Lower leg skin (tissue), 4 donors: ENCODE measurements at regions not wholly inside any gene's neighbourhood (a gene's known extent, or its start where the extent isn't known, plus 50 kb on each side); places are given as distances from the start of the nearest gene placed in this dataset.

Experiments
- DNase-seq, 2 donors: peaks; one replicate each; pipeline ENCODE4 v3.0.0-alpha.2; 2019; ENCODE audit warnings: low spot score in 2 of 2
- H3K4me3 ChIP-seq: fragments of 200-600 bp; sonication (generic); 2 replicates; pipeline ENCODE4 v1.5.1; 2017; ENCODE audit warnings: mild to moderate bottlenecking, low read depth; ENCODE audit not compliant: poor library complexity, severe bottlenecking
- POLR2A ChIP-seq, 2 donors: fragments of 450-650 bp; IDR thresholded peaks; one replicate each; pipeline ENCODE4 v1.6.1; 2016 to 2017; ENCODE audit warnings: antibody characterized with exemption in 2 of 2, mild to moderate bottlenecking in 1 of 2, moderate library complexity in 1 of 2
- WGBS, 2 donors: methylation state at CpG; one replicate each; pipeline ENCODE4 v1.1.5; 2018; 5-methylcytosine and 5-hydroxymethylcytosine counted together
- intact Hi-C: fragments of 100-400 bp; cut with DNase I; formaldehyde crosslinking; loops from one replicate; pipeline ENCODE4 v1.15.0; 2023; ENCODE audit warnings: low total_unique reads
- TF ChIP-seq, protein P1 (sequence below), 3 donors: fragments of 450-650 bp; IDR thresholded peaks; one replicate each; pipeline ENCODE4 v1.5.1; 2016; ENCODE audit warnings: antibody characterized with exemption in 3 of 3, mild to moderate bottlenecking in 3 of 3, moderate library complexity in 2 of 3

DNA sequence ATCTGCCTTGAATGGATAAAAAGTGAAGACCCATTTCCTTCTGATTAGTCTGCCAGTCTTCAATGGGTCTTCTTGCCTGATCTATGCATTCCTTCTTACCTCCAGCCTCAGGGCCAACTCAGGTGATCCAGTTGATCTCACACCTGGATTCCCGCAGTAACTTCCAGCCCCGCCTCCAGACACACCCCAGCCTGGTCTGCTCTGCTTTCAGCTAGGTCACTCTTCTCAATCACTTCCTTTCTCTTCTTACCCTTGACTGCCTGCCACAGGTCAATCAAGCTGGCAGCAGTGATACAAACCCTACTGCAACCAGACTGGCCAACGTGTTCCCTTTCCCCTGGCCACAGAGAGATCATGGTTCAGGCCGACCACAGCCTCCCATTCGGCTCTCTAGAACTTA is 263.6 kb downstream of the ZNF516 start:
- intact Hi-C loops = no loop called here

GRCh38 chr18:76230791-76231190 is 264.3 kb downstream of the ZNF516 start:
- no peak for DNase-seq
- intact Hi-C loops = no loop called here

More for the DNA sequence above, 263.6 kb downstream of the ZNF516 start:
- 77 to 92% methylated on average over 5 of the region's 5 CpGs for WGBS, 2 donors
- no peak for TF ChIP-seq POLR2A (IDR thresholded peaks at IDR 0.05)
- TF ChIP-seq, protein P1, sequence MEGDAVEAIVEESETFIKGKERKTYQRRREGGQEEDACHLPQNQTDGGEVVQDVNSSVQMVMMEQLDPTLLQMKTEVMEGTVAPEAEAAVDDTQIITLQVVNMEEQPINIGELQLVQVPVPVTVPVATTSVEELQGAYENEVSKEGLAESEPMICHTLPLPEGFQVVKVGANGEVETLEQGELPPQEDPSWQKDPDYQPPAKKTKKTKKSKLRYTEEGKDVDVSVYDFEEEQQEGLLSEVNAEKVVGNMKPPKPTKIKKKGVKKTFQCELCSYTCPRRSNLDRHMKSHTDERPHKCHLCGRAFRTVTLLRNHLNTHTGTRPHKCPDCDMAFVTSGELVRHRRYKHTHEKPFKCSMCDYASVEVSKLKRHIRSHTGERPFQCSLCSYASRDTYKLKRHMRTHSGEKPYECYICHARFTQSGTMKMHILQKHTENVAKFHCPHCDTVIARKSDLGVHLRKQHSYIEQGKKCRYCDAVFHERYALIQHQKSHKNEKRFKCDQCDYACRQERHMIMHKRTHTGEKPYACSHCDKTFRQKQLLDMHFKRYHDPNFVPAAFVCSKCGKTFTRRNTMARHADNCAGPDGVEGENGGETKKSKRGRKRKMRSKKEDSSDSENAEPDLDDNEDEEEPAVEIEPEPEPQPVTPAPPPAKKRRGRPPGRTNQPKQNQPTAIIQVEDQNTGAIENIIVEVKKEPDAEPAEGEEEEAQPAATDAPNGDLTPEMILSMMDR (IDR thresholded peaks at IDR 0.05) = no peak
- H3K4me3 ChIP-seq = no peak overlapping the region
- no peak for DNase-seq

GRCh38 chr18:76228716-76229115 is 266.3 kb downstream of the ZNF516 start:
- H3K4me3 ChIP-seq = no peak overlapping the region
- DNase-seq = no peak
- intact Hi-C loops = no loop called here
- WGBS, 2 donors = 80 to 81% methylated on average over 7 of the region's 7 CpGs
- TF ChIP-seq POLR2A (IDR thresholded peaks at IDR 0.05) = no peak
- TF ChIP-seq, protein P1 (IDR thresholded peaks at IDR 0.05) = no peak

More at GRCh38 chr18:76230791-76231190, 264.3 kb downstream of the ZNF516 start:
- TF ChIP-seq POLR2A (IDR thresholded peaks at IDR 0.05) = no peak
- TF ChIP-seq, protein P1 (IDR thresholded peaks at IDR 0.05) = no peak
- no peak overlapping the region for H3K4me3 ChIP-seq
- 60% methylated on average over 11 of the region's 11 CpGs for WGBS, 2 donors

DNA sequence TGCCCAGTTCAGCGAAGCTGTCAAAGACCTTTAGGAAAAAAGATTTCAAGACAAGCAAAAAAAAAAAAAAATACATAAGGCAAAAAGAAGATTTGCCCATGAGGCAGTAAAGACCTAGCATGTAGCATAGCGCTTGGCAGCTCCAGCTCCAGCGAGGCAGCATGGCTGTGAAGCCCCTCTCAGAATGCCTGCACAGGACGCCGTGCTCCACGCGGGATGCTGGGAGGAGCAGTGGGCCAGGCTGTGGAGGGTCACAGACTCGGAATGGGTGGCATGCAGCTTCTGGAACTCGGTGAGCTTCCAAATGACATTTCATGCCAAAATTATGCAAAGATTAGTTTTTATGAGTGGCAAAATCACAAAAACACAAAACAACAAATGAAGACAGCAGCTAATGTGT is 267.3 kb downstream of the ZNF516 start:
- intact Hi-C loops = no loop called here
- no peak overlapping the region for H3K4me3 ChIP-seq
- TF ChIP-seq, protein P1 (IDR thresholded peaks at IDR 0.05) = no peak
- TF ChIP-seq POLR2A (IDR thresholded peaks at IDR 0.05) = no peak
- no peak for DNase-seq
- 78% methylated on average over 9 of the region's 9 CpGs for WGBS, 2 donors

GRCh38 chr18:76223403-76223802 is 271.6 kb downstream of the ZNF516 start:
- intact Hi-C loops = no loop called here
- no peak overlapping the region for H3K4me3 ChIP-seq
- WGBS, 2 donors = 86 to 91% methylated on average over 8 of the region's 8 CpGs
- no peak for DNase-seq
- no peak for TF ChIP-seq POLR2A (IDR thresholded peaks at IDR 0.05)
- TF ChIP-seq, protein P1 (IDR thresholded peaks at IDR 0.05) = no peak

DNA sequence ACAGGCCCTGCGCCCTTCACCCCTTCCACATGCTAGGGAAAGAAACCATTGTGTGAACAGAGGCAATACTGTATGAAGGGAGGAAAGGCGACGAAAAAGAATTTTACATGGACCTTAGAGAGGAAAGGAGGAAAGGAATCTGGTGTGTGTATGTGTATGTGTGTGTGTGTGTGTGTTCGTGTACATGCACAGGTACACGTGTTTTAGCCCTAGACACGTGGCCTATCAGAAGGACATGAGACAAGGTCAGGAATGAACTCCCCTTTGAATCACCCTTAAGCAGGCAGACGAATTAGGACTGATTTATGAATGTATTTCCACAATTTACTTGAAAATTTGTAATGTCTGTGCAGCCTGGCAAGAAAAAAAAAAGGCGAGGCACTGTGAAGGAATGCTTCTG is 276.0 kb downstream of the ZNF516 start:
- TF ChIP-seq, protein P1 (IDR thresholded peaks at IDR 0.05) = no peak
- TF ChIP-seq POLR2A (IDR thresholded peaks at IDR 0.05) = no peak
- intact Hi-C loops = no loop called here
- no peak overlapping the region for H3K4me3 ChIP-seq
- no peak for DNase-seq
- 65 to 76% methylated on average over 8 of the region's 8 CpGs for WGBS, 2 donors
